ENCODE measurements at regions not wholly inside any gene's neighbourhood (a gene's known extent, or its start where the extent isn't known, plus 50 kb on each side); places are given as distances from the start of the nearest gene placed in this dataset.
A peak's percentile ranks its signal among the peaks of the same experiment; 100 is the strongest.

- DNase-seq (ENCODE audit: low spot score) (no peak), ATAC-seq (no peak)
- ChIA-PET POLR2A (interaction anchor here (0.5 kb wide), 1 partner anchor 432 kb away, joined by 7 read pairs; no protein-coding TSS in a partner anchor), CTCF (no interaction called here)
- TF ChIP-seq HMGA2 (CRISPR knock-in tag; IDR thresholded peaks at IDR 0.05) (no peak), GRHL2 (CRISPR knock-in tag; IDR thresholded peaks at IDR 0.05; ENCODE audit: insufficient replicate concordance, severe bottlenecking) (no peak), CBFB (CRISPR knock-in tag; IDR thresholded peaks at IDR 0.05; ENCODE audit: low read depth) (no peak), ZNF219 (CRISPR knock-in tag; IDR thresholded peaks at IDR 0.05; ENCODE audit: borderline replicate concordance) (no peak), ZNF232 (CRISPR knock-in tag; IDR thresholded peaks at IDR 0.05) (no peak), CDX4 (CRISPR knock-in tag; IDR thresholded peaks at IDR 0.05; ENCODE audit: borderline replicate concordance) (no peak), MXD4 (CRISPR knock-in tag; IDR thresholded peaks at IDR 0.05; ENCODE audit: borderline replicate concordance) (no peak), ZNF263 (CRISPR knock-in tag; IDR thresholded peaks at IDR 0.05; ENCODE audit: low read depth) (no peak)
- Mint-ChIP-seq H3K27ac (peak overlapping the region; percentile 9; the same call in 1 of the 2 replicates), H3K4me1 (peaks cover 20% of the 10 kb centered on the region), H3K36me3 (no peaks in the 10 kb centered on the region), H3K27me3 (ENCODE audit: low read depth) (no peaks in the 10 kb centered on the region), H3K9me3 (no peaks in the 10 kb centered on the region), H3K4me3 (no peak overlapping the region)
Observed at GRCh38 chr6:147738516-147739162, 230.1 kb downstream of the SAMD5 start.

GRCh38 chr6:147740326-147740725 lies 231.8 kb downstream of the SAMD5 start:
- ChIA-PET POLR2A (no interaction called here), CTCF (interaction anchor here (0.7 kb wide), 1 partner anchor 234 kb away, joined by 4 read pairs; no protein-coding TSS in a partner anchor)
- Mint-ChIP-seq H3K4me1 (peaks cover 14% of the 10 kb centered on the region), H3K4me3 (no peak overlapping the region), H3K27ac (no peak overlapping the region), H3K27me3 (ENCODE audit: low read depth) (no peaks in the 10 kb centered on the region), H3K36me3 (no peaks in the 10 kb centered on the region), H3K9me3 (no peaks in the 10 kb centered on the region)
- ATAC-seq (no peak), DNase-seq (ENCODE audit: low spot score) (no peak)
- TF ChIP-seq EMX1 (CRISPR knock-in tag; IDR thresholded peaks at IDR 0.05), result no peak
- no peak for TF ChIP-seq ZNF317 (CRISPR knock-in tag; IDR thresholded peaks at IDR 0.05; ENCODE audit: borderline replicate concordance, low read depth)
- TF ChIP-seq ETV6 (CRISPR knock-in tag; IDR thresholded peaks at IDR 0.05), result no peak

GRCh38 chr6:147740916-147741315 lies 232.4 kb downstream of the SAMD5 start:
- no peak for ATAC-seq
- Mint-ChIP-seq H3K36me3 (no peaks in the 10 kb centered on the region), H3K9me3 (no peaks in the 10 kb centered on the region), H3K4me1 (peaks cover 13% of the 10 kb centered on the region), H3K4me3 (no peak overlapping the region), H3K27me3 (ENCODE audit: low read depth) (no peaks in the 10 kb centered on the region), H3K27ac (no peak overlapping the region)
- TF ChIP-seq TP53 (CRISPR knock-in tag; IDR thresholded peaks at IDR 0.05), result no peak
- TF ChIP-seq ZSCAN18 (CRISPR knock-in tag; IDR thresholded peaks at IDR 0.05), result no peak
- no peak for TF ChIP-seq TEAD1 (CRISPR knock-in tag; IDR thresholded peaks at IDR 0.05)
- TF ChIP-seq MXD4 (CRISPR knock-in tag; IDR thresholded peaks at IDR 0.05; ENCODE audit: borderline replicate concordance), result no peak
- no peak for TF ChIP-seq ZMAT4 (CRISPR knock-in tag; IDR thresholded peaks at IDR 0.05)
- TF ChIP-seq ZNF416 (CRISPR knock-in tag; IDR thresholded peaks at IDR 0.05), result no peak
- no peak for DNase-seq (ENCODE audit: low spot score)
- POLR2A ChIA-PET, result no interaction called here
- CTCF ChIA-PET, result no interaction called here

- CTCF ChIA-PET, result no interaction called here
- ATAC-seq, result no peak
- TF ChIP-seq EMX1 (CRISPR knock-in tag; IDR thresholded peaks at IDR 0.05), result no peak
- TF ChIP-seq ZSCAN18 (CRISPR knock-in tag; IDR thresholded peaks at IDR 0.05), result no peak
- no peak for TF ChIP-seq ESRRA (CRISPR knock-in tag; IDR thresholded peaks at IDR 0.05; ENCODE audit: borderline replicate concordance)
- no peak for TF ChIP-seq RORB (CRISPR knock-in tag; IDR thresholded peaks at IDR 0.05)
- TF ChIP-seq NR1H2 (CRISPR knock-in tag; IDR thresholded peaks at IDR 0.05), result no peak
- TF ChIP-seq ZNF317 (CRISPR knock-in tag; IDR thresholded peaks at IDR 0.05; ENCODE audit: borderline replicate concordance, low read depth), result no peak
- no peak for TF ChIP-seq HMGXB4 (CRISPR knock-in tag; IDR thresholded peaks at IDR 0.05)
- TF ChIP-seq IRF1 (CRISPR knock-in tag; IDR thresholded peaks at IDR 0.05), result no peak
- no peak for TF ChIP-seq E2F4 (CRISPR knock-in tag; IDR thresholded peaks at IDR 0.05; ENCODE audit: borderline replicate concordance, low read depth)
Observed at GRCh38 chr6:147741389-147741788, 232.9 kb downstream of the SAMD5 start.

More at GRCh38 chr6:147741389-147741788, 232.9 kb downstream of the SAMD5 start:
- H3K4me1 Mint-ChIP-seq, result peaks cover 13% of the 10 kb centered on the region
- no peaks in the 10 kb centered on the region for H3K27me3 Mint-ChIP-seq (ENCODE audit: low read depth)
- H3K4me3 Mint-ChIP-seq, result no peak overlapping the region
- no peaks in the 10 kb centered on the region for H3K36me3 Mint-ChIP-seq
- H3K9me3 Mint-ChIP-seq, result no peaks in the 10 kb centered on the region
- no peak for DNase-seq (ENCODE audit: low spot score)
- POLR2A ChIA-PET, result no interaction called here
- no peak overlapping the region for H3K27ac Mint-ChIP-seq
